Left renal cortex interstitium (tissue), 4 donors: ENCODE measurements at regions not wholly inside any gene's neighbourhood (a gene's known extent, or its start where the extent isn't known, plus 50 kb on each side); places are given as distances from the start of the nearest gene placed in this dataset.
"Not testable (repeated sequence)": the region's sequence is repeated elsewhere in the genome, so short reads cannot be mapped to it uniquely, and the experiment has no call there.

ENCODE experiments used
- DNase-seq, 4 donors: peaks; one replicate each; pipeline ENCODE4 v3.0.0-alpha.2; 2013; ENCODE audit warnings: low read depth in 4 of 4, low spot score in 2 of 4, missing footprints in 1 of 4

DNA sequence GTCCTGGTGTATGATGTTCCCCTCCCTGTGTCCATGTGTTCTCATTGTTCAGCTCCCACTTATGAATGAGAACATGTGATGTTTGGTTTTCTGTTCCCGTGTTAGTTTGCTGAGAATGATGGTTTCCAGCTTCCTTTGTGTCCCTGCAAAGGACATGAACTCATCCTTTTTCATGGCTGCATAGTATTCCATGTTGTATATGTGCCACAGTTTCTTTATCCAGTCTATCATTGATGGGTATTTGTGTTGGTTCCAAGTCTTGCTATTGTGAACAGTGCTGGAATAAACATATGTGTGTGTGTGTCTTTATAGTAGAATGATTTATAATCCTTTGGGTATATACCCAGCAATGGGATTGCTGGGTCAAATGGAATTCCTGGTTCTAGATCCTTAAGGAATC is 1427.3 kb upstream of the SLC10A2 start:
- DNase-seq, result not testable (repeated sequence)

DNA sequence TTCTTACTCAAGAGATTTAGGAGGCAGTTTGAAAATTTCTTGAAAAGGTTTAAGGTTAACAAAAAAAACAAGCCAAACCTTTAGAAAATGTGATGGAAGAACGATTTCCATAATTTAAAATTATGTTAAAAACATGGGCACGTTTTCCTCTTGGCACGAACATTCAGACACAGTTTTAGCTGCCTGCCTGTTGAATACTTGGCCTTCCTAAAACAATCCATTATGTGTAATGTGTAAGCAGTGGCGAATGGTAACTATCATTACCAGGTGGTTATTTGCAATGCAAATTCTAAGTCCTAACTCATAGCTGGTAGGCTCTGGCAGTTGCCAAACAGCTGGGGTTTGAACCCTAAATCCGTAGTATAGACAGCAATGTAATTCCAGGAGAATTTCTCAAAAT is 1425.7 kb upstream of the SLC10A2 start:
- no peak for DNase-seq

DNA sequence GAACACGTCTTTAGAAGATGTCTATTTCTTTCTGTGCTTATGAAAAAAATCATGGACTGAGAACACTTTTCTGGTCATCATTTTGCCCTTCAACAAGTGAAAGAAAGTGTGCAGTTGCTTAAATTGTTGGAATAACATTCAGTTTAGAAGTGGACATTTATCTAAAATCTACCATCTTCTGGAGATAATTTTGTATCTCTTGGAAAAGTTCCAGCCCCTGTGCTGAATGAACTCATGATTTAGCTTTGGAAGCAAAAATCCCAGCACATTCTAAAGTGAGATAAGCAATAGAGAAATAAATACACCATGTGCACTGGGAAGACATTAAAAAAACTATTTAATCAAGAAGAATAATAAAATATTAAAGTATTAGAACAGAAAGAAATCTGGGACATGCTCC is 1420.8 kb upstream of the SLC10A2 start:
- no peak for DNase-seq

DNA sequence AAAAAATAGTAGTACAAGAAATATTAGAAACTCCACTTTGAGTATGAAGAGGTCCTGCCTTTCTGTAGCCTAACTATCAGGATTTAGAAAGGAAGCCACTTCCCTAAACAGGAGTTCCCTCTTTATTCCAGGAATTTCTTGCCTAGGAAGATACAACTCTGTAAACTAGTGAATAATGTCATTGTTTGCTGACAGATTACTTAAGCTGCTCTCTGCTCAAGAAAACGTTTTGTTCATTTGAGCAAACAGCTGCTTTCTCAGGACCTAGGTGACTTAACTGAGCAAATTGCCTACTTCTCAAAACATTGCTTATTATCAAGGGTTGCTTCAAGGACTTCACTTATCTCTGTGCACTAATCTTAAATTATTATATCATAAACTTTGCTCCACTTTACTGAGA is 1419.4 kb upstream of the SLC10A2 start:
- DNase-seq, result no peak

DNA sequence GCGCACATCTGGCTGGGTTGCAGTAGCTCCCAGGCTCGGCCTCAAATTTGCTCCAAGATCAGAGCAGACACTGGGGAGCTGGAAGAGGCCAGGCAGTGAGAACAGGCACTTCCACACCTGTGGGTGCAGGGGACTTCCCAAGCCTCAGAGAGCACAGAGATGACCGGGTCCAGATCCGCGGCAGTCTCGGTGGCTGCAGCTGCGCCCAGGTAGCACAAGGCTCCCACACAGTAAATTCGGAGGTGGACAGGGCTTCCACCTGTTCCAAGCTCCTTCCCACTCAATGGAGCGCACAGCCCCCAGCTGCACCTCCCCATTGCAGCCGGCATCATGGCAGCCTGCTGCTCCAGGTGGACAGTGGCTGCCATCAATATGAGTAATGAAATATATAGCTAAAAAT is 1417.4 kb upstream of the SLC10A2 start:
- DNase-seq, result no peak

DNA sequence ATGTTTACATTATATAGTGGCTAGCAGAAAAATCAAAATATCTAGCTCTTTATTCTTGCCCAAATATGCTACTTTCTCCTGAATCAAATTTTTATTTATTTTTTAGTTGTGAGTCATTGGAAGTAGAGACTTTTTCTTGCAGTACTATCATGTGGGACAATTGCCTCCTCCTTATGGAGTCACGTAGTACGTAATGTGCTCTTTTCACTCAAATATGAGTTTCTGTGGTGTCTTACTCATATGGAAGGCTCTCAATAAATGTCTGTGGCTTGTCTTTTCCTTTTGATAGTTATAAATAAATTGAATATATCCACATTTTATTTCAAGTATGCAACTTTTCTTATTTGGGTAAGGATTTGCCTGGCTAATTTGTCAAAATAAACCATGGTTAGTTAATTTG is 1411.0 kb upstream of the SLC10A2 start:
- no peak for DNase-seq

DNA sequence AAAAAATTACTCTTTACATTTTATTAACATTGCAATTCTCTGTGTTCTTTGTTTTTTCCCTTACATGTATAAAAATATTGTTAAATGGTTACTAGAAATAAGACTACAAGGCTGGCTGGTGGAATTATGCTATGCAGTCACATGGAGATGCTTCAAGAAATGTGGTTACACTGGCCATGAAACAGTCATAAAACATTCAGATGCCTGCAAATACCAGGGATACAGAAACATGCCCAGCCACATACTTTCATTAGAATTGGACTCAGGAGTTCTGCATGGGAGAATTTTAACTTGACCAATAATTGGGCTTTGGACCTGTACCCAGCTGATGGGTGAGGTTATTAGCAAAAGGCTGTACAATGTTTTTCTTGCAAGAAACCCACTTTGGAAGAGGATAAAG is 1407.7 kb upstream of the SLC10A2 start:
- no peak for DNase-seq

DNA sequence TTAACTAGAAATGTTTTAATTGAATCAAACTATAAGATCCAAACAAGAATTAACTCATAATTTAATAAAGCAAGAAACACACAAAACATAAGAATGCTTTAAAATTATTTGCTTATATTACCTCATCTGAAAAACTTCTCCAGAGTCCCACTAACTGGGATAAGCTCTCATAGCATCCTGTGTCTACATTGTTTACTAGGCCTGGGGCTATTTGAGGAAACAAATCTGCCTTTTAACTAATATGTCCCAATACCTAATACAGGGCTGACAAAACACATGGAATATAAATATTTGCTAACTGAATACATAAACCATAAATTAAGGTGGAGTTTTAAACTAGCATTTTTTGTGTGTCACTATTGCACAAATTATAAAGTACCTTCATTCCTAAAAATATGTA is 1399.8 kb upstream of the SLC10A2 start:
- no peak for DNase-seq

DNA sequence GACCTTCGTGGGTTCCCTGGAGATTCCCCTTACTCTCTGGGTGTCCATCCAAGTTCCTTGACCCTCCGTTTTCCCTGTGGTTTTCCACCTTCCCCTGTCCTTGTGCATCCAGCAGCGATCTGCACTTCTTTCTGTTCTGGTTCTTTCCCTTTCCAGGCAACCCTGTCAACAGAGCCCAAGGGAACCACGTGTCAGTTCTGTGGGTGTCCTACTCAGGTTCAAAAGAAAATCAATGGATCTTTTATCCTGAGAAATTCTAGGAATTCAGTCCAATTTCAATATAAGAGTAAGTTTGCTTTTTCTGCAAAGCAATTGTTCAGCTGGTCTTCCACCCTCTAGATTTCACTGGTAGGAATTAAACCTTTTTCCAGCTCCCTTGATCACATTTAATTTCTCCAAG is 1394.8 kb upstream of the SLC10A2 start:
- no peak for DNase-seq

DNA sequence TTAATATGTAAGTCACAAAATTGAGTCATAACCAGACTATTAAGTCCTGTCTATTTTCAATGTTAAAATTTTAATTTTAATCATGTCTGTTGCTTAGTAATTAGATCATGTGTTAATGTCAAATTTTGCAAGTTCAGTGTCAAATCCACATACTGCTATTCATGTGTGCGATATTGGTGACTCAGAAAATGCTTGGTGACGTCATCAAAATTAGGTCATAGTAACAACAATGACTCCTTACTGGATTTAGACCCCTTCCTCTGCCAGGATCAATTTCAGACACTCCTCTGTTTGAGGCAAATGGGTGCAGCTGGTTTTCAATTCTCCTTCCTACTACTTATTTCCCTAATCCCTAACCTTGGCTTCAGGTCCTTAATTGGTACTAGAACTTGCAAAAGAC is 1394.3 kb upstream of the SLC10A2 start:
- no peak for DNase-seq

DNA sequence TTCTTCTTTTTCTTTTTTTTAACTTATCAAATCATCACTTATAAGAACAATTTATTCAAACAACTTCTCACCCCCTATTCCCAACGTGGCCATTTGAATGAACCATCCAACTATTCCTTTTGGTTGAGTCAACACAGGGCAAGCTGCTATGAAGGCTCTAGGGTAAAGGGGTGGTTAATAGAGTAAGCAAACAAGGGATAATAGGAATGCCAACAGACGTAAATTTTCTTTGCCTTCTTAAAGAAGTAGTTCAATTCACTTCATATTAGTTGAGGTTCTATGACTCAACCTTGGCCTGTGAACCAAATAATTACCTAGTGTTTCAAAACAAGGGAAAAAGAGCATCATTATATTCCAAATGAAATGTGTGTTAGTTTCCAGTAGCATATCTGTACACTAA is 1383.8 kb upstream of the SLC10A2 start:
- DNase-seq, result no peak

DNA sequence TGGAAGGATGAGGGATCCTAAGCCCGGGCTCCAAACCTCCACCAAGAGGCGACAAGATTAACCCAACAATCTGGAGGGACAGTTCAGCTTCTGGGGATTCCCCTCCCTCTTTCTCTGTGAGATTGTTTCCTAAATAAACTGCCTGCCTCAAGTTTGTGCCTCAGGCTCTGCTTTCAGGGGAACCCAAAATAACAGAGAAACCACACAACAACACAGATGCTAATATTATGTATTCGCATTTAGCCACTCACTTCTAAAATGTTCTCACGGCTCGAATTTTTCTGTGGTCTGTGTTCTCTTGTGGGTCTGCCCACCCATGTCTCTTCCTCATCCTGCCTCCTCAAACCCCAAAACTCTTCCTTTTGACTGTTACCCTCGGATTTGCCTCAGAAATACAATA is 1381.1 kb upstream of the SLC10A2 start:
- DNase-seq, result no peak

DNA sequence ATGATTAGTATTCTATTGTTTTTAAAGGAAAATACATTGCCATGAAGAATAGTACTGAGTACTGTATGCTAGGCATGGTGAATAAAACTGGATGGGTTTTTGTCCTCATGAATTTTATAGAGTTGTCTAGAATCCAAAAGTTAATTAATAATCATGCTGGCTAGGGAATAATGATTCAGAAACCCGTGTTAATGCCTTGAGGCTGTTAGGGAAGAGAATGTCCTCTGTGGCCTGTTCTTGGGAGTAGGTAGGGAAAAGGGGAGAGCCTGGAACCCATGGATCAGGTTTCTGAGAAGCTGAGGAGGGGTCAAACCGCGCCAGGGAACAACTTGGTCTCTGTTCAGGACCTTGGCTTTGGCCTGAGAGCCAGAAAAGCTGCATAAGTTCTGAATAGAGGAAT is 1376.3 kb upstream of the SLC10A2 start:
- DNase-seq, result no peak

DNA sequence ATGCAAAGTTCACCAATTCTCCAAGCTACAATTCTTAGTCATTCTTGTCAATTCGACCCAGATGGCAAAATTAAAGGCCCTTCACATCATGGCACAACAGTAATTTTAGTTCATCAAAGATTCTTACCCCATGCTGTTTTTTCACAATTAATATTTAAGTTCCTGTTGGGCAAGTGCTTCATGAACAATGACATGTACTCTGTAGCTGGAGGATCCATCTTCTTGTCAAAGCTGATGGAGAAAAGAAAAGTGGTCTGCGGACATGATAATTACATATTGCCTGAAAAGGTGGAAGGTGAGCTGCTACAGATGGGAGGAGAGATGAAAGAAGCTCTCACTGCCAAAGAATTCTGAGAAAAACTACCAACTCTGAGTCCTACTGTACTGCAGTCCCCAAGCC is 1370.3 kb upstream of the SLC10A2 start:
- no peak for DNase-seq

DNA sequence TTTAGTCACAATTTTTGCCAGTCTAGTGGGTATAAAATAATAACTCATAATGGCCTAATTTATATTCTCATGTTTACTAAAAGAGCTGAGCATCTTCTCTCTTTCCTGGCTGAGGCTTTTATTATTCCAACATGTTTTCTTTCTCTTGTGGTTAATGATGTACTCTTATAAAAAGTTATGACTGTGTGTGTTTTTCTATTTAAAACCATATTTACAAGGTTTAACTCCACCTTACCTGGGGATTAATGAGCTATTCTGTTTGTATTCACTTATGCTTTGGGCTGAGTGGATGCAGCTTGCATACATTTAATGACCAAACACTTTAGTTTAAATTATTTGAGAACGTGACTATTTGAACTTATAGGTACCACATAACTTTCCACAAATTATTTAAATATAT is 1365.7 kb upstream of the SLC10A2 start:
- DNase-seq, result no peak

DNA sequence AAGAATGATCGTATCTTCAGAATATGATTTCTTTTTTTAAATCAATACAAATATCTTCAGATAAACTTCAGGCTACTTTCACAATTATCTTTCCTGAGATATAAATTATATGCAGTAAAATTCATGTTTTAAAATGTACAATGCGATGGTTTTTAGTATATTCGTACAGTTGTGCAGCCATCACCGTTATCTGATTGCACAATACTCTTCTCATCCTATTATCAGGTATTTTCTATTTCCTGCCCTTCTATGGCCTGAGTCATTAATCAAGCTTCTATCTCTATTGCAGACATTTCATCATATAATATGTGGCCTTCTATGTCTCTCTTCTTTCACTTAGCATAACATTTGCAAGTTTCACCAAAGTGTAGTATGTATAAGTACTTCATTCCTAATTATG is 1360.2 kb upstream of the SLC10A2 start:
- DNase-seq, result no peak

DNA sequence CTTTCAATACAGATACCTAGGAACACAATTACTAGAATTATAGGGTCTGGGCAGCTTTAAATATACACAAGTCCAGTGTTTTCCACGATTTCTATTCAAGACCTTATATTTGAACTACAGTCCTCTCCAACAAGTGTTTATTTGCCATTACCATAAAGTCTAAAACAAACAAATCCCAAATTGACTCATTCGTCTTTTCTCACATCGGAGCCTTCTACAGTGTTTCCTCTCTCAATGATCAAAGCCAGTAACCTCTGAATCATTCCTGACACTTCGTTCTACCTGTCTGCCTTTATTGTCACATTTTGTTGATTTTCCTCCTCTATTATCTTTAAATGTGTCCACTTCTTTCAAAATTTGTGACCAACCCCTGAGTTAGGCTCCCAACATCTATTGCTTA is 1356.5 kb upstream of the SLC10A2 start:
- no peak for DNase-seq

DNA sequence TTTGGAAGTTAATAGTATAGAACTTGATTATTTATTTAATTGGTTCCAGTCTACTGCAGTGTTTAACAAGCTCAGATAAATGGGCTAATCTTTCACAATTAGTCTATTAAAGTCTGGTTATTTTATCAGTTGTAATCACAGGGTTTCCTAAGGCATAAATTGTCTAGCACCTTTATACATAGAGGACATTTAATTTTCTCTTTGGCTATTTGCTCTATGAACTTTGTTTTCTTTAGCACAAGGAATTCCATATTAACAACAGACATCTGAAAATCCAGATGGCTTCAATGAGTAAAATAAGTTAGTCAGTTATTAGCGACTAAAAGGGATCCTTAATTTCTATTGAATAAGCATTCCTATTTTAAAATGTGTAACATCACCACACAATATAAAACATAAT is 1350.8 kb upstream of the SLC10A2 start:
- DNase-seq, result no peak

DNA sequence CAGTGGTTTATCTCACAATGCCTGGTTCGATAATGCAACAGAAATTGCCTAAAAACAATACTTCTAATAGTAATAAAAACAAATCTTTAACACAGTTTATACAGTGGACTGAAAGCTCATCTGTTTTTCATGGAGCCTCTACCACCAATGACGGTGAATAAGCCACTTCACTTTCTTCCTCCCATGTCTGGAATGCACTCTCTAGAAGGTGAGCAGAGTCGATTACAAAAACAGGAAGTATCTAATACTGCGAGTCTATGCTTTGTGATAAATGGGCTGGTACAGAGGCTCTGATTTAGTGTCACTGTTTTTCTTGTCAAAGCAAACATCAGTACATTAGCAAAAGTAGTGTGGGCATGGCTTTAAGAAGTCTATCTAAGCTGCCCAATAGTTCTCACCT is 1348.6 kb upstream of the SLC10A2 start:
- DNase-seq, result no peak

DNA sequence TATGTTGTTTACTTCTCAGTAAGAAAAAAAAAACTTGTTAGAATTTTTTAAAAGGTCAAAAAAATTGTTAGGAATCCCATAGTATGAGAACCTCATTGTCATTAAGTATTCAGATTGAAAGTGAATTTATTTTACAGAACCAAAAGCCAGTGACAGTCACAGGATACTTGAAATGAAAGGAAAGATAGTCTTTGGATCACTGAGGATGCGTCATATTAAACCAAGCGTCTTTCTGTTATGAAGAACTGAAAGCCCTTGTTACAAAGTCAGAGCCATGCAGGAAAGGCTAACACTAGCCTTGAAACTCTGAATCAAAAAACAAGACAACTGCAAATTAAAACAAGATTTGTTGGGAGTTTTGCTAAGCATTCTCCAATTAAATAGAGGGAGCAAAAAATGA is 1348.0 kb upstream of the SLC10A2 start:
- no peak for DNase-seq

DNA sequence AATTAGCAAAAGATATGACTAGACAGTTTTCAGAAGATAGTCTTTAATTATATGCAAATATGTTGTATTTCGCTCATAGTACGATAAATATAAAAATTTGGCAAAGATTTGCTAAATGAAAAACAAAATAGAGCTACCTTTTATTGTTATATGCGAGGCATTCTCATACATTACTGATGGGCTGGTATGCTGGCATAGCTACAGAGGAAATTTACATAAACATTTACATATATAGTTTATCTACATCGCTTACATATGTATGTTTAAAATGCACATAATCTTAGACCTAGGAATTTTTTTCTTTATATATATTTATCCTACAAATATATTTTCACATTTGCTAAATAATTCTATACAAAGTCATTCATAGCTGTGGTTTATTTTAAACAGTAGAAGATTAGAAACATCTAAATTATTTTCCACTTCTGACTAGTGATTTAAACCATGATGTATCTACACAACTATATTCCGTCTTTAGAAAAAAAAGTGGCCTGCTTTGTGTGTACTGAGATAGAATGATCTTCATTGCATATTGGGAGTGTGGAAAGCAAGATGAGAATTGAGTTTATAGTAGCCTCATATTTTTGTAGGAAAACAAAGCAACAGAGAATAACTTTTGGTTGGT is 1345.0 kb upstream of the SLC10A2 start:
- no peak for DNase-seq

DNA sequence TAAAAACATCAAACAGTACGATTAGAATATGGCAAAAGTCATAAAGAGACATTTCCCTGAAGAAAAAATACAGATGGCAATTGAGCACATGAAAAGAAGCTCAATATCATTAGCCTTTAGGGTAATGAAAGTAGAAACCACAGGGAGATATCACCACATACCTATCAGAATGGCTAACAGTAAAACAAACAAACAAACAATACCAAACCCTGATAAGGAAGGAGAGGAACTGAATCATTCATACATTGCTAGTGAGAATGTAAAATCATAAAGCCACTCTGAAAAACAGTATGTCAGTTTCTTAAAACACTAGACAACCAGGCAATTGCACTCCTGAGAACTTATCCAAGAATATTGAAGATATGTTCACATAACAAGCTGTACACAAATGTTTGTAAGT is 1342.5 kb upstream of the SLC10A2 start:
- no peak for DNase-seq

DNA sequence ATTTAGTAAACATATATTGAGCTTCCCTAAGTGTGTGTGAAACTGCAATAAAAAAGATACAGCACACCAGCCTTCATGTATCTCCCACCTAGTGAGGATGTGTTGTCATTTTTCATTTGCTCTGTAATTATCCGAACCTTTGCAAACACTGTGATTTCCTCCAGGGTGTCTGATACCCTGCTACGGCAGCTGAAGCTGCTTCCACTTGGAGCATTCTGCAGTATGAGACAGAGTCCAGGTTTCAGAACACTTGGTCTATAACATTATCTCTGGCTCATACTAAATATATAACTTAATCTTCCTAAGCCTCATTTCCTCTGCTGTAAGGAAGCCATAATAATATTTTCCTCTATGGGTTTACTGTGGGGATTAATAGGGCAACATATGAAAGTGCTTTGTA is 1338.1 kb upstream of the SLC10A2 start:
- no peak for DNase-seq

DNA sequence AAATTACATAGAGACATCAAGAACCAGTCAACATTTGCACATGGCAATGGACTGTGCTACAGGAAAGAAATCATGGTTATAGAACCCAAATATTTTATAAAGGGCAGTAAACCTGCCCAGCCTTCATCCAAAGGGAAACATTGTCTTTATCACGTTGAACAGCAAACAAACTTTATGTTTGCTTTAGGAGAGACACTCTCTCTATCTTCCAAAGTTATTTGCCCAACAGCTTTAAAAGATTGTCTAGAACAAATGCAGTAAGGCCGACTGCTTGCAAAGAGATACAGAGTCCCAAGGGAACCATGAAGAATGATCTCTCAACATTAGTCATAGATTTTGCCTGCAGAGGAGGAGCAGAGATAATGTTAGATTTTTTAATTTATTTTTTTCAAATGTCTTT is 1323.5 kb upstream of the SLC10A2 start:
- DNase-seq, result no peak
